ENCODE measurements at regions not wholly inside any gene's neighbourhood (a gene's known extent, or its start where the extent isn't known, plus 50 kb on each side); places are given as distances from the start of the nearest gene placed in this dataset.
"Not testable (repeated sequence)": the region's sequence is repeated elsewhere in the genome, so short reads cannot be mapped to it uniquely, and the experiment has no call there.

DNA sequence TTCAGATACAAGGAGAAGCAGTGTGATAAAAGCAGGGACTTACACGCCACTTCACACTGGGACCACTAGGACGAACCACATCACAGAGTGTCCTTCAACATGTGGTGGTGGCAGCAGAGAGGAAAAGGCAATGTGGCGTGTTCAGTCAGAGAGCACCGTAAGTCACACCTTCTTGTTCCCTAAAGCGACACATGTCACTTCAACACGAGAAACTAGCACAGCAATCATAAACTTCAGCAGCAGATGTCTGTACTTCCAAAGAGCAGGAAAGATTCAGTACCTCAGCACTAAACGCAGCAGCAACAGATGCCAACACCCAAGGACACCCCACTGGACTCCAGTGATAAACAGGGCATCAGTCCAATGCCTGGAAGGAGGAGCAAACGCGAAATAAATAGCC lies 96.7 kb downstream of the AREG start:
- no peak overlapping the region for H3K4me3 ChIP-seq (ENCODE audit: low read length)
- DNase-seq (ENCODE audit: low read depth, low spot score) = no peak

DNA sequence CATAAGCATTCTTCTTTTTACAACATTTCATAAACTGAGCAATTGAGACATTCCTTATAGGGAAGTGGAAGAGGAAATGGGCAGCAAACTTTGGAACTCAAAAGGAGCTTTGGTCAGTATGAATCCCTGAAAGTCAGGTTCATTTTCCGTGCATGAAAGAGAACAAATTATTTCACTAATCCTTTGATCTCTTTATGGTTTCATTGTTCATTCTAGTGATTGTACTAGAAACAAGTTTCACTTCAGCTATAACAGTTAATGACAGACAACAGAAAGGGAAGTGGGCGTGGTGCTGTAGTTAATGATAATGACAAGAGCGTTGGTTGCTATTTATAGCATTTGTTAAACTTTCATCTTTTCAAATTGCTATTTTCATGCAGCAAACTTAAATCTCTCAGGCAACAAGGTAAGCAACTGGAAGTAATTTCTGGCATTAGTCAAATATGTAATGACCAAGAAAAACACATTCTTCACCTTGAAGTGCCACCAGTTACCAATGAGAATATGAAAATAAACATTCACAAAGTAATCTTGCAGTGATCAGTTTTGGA lies 98.4 kb downstream of the AREG start:
- no peak overlapping the region for H3K4me3 ChIP-seq (ENCODE audit: low read length)
- DNase-seq (ENCODE audit: low read depth, low spot score) = peak; percentile 21

DNA sequence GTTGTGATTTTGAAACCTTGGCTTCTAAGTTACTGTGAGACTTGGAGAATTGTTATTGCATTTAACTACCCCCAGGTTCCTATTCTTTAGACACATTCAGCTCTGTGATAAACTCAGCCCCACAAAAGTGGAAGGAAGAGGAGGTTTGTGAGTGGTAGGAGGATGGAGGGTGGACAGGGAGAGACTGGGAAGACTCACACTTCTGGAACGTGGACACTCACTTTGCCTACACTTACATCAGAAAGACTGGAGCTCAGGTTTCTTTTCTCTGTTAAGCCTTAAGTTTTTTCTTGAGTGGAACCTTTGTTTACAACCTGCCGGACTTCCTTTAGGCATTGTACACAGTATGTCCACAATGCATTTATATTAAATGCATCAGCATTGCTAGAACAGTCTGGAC lies 99.0 kb downstream of the AREG start:
- DNase-seq (ENCODE audit: low read depth, low spot score) = no peak
- H3K4me3 ChIP-seq (ENCODE audit: low read length) = no peak overlapping the region

DNA sequence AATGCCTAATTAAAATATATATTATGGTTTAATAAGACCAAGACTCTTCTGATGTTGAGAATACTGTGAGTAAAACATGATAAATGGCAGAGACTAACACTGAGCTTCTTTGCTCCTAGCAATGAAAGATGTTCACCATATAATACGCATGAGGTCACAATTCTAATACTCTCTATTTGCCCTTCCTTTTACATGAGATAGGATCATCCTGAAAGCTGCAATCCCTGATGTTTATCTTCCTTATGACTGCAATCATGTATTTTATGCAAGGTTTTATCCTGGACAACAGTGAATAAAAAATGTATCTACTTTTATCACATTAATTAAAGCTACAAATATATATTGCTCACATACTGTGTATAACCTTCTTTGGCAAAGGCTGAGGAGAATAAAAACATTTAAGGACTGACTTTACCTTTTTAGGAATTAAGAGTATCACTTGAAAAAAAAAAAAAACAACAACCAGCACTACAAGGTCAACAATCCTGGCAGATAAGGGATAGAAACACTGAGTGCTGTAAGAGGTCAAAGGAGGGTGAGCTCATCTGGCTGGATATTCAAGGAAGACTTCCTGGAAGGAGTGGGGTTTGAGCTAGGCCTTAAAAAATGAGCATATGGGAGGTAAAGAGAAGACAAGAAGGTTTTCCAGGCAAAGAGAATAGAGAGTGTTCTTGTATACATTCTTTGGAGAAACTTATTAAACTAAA lies 99.9 kb downstream of the AREG start:
- H3K4me3 ChIP-seq (ENCODE audit: low read length) = no peak overlapping the region
- DNase-seq (ENCODE audit: low read depth, low spot score) = no peak

DNA sequence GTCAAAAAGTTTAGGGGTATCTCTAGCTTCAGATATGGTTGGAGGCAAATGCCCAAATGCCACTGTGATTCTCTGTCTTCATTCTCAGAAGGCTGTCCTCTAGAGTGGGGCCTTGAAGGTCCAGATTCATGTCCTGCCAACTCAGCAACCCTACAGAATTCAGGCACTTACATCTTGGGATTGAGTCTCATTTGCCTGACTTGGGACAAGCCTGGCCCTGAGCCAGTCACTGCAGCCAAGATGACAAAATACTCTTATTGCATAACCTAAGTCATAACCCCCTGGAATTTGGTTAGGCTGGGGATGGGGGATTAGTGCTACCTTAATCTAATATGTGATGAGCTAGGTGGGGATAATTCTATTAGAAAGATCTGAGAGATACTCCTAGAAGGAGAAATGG lies 100.5 kb downstream of the AREG start:
- H3K4me3 ChIP-seq (ENCODE audit: low read length) = no peak overlapping the region
- DNase-seq (ENCODE audit: low read depth, low spot score) = no peak

DNA sequence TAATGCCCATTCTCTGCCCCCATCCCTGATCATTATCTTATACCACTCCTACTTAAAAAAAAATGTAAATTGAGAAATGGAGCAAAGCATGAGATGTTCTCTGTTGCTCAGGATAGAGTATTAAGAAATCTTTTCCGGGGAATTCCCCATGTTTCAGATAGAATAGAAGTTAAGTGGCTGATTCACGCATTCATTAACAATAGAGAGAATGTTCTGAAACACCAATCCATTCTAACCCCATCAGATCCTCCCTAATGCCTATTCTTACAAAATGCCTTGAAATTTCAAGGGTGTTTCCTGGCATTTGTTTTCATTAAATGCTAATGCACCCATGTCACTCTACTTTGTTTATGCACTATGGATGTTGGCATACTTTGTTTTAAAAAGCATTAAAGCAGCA lies 101.1 kb downstream of the AREG start:
- DNase-seq (ENCODE audit: low read depth, low spot score) = no peak

DNA sequence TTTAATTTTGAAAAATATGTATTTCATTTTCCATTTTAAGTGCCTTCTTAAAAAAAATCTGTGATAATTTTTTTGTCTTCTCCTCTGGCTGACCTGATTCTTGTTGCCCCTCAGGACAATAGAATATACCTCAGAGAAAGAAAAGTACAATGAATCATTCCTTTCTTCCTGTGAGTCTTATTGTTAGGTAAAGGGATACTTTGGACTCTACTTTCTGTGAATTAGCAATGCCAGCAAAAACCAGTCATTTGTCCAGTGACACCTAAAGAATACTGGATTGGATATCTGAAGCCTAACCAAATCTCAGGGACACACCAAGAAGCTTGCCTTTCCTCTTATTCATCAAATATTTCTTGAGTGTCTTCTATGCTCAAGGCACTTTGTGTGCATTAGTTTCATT lies 102.1 kb downstream of the AREG start:
- no peak for DNase-seq (ENCODE audit: low read depth, low spot score)
- H3K4me3 ChIP-seq (ENCODE audit: low read length) = no peak overlapping the region

More for the DNA sequence above, 101.1 kb downstream of the AREG start:
- no peak overlapping the region for H3K4me3 ChIP-seq (ENCODE audit: low read length)

DNA sequence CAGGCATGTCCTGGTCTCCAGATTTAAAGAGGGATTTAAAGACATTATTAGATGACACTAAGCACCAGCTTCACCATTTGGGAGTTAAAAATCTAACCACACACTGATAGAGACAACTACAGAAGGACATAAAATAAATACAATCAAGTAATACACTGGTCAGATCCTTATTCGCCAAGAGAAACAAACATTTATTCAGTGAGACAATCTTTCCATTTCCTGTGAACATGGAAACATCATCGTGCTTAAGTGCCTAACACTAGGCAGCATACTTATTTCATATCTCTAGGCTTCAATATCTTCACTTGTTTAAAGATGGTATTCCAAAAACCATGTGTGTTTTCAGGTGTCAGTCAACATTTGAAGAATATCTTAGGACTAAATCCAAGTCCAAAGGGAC lies 103.6 kb downstream of the AREG start:
- H3K4me3 ChIP-seq (ENCODE audit: low read length) = no peak overlapping the region
- no peak for DNase-seq (ENCODE audit: low read depth, low spot score)

DNA sequence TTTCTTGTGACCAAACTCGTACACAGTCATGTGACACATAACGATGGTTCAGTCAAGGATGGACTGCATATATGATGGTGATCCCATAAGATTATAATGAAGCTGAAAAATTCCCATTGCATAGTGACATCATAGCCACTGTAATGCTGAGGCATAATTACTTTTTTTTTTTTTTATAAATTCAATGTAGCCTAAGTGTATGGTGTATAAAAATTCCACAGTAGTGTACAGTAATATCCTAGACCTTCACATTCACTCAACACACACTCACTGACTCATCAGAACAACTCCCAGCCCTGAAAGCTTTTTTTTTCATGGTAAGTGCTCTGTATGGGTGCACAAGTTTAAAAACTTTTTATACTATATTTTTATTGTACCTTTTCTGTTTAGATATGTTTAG lies 105.0 kb downstream of the AREG start:
- H3K4me3 ChIP-seq (ENCODE audit: low read length) = no peak overlapping the region
- no peak for DNase-seq (ENCODE audit: low read depth, low spot score)

DNA sequence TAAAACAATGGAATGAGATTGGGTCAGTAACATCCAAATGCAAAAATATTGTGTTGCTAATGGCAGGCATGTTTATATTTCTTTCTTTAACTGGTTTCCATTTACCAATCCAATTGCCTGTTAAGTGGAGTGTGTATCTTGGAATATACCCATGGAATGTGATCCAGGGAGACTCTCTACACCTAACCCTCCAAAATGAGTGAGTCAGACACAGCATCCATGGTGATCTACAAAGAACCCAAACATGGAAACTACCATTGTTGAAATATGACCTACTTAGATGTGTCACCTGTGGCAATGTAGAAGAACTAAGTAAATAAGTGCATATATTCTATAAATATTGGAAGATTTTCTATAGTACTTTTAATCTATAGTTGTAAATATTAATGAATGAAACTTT lies 110.3 kb downstream of the AREG start:
- no peak overlapping the region for H3K4me3 ChIP-seq (ENCODE audit: low read length)

DNA sequence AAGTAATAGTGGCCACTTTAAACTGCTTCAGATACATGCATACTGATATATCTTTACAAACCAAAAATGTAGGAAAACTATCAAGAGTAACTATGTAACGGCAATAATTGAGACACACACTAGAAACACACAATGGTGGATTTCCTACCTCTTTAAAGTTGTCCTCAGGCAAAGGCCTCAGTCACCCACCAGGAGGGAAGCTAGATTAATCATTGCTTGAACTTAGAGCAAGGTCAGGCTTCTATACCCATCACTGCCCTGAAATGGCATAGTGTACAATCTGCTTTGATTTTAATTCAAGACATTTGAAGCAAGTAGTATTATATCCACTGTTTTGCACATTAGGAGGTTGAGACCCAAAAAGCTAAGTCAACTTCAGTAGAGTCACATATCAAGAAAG lies 110.9 kb downstream of the AREG start:
- DNase-seq (ENCODE audit: low read depth, low spot score) = no peak
- H3K4me3 ChIP-seq (ENCODE audit: low read length) = no peak overlapping the region

More for the DNA sequence above, 110.3 kb downstream of the AREG start:
- no peak for DNase-seq (ENCODE audit: low read depth, low spot score)

DNA sequence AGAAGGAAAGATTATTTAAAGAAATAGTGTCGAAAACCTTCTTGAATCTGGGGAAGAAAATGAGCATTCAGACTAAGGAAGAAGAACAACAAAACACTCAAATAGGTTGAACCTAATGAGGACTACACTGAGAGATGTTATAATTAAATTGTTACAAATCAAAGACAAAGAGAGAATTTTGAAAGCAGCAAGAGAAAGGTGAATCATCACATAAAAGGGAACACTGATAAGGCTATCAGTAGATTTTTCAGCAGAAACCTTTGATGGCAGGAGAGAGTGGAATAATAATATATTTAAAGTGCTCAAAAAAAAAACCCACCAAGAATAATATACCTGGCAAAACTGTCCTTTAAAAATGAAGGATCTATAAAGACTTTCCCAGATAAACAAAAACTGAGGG lies 114.9 kb downstream of the AREG start:
- no peak overlapping the region for H3K4me3 ChIP-seq (ENCODE audit: low read length)
- DNase-seq (ENCODE audit: low read depth, low spot score) = no peak

DNA sequence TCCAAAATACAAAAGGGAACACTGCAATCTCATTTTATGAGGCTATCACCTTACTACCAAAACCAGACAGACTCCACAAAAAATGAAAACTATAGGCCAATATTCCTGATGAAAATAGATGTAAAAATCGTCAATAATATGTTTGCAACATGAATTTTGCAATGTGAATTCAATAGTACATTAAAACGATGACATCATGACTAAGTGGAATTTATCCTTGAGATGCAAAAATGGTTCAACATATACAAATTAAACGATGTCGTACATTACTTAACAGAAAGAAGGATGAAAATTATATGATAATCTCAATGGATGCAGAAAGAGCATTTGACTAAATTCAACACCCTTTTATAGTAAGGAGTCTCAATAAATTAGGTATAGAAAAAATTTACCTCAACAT lies 123.0 kb downstream of the AREG start:
- no peak overlapping the region for H3K4me3 ChIP-seq (ENCODE audit: low read length)
- DNase-seq (ENCODE audit: low read depth, low spot score) = no peak

DNA sequence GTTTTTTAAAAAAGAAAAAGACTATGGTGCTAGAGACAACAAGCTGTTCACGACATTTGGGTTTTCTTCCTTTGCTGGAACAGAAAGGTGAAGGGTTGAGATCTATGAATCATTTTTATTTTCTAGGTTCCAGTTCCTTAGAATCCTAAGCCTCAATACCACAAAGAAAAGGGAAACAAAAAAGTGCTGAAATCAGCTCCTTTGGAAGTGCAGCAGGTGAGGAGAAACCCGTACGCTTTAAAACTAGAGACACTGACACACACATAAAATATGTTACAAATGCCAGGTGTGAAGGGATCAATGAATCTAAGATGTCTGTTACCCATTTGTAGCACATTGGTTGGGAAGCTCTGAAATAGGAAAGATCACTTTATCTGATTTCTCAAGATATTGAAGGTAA lies 125.2 kb downstream of the AREG start:
- H3K4me3 ChIP-seq (ENCODE audit: low read length) = no peak overlapping the region
- DNase-seq (ENCODE audit: low read depth, low spot score) = no peak

DNA sequence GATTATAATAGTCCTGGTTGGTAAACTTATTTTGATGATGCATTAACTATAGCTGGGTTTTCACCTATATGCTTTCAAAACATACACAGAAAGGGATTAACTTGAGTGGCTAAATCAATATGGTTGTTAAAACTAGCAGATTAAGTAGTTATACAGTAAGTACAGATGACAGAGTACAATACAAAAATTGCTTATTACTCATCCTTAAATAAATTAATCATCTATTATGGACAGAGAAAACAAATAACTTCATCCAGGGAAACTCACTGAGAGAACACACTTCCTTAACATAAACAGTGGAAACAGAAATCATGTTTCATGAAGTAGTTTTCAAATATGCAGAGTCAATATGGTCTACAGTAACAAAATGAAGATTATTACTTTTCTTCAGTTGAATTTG lies 133.4 kb downstream of the AREG start:
- DNase-seq (ENCODE audit: low read depth, low spot score) = no peak
- H3K4me3 ChIP-seq (ENCODE audit: low read length) = no peak overlapping the region

DNA sequence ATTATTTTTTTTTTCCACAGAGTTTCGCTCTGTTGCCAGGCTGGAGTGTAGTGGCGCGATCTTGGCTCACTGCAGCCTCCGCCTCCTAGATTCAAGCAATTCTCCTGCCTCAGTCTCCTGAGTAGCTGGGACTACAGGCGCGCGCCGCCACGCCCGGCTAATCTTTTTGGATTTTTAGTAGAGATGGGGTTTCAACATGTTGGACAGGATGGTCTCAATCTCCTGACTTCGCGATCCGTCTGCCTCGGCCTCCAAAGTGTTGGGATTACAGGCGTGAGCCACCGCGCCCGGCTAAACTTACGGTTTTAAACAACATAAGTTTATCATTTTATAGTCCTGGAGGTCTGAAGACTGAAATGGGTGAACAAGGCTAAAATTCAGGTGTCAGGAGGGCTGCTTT lies 133.9 kb downstream of the AREG start:
- not testable (repeated sequence) for DNase-seq (ENCODE audit: low read depth, low spot score); H3K4me3 ChIP-seq (ENCODE audit: low read length)

DNA sequence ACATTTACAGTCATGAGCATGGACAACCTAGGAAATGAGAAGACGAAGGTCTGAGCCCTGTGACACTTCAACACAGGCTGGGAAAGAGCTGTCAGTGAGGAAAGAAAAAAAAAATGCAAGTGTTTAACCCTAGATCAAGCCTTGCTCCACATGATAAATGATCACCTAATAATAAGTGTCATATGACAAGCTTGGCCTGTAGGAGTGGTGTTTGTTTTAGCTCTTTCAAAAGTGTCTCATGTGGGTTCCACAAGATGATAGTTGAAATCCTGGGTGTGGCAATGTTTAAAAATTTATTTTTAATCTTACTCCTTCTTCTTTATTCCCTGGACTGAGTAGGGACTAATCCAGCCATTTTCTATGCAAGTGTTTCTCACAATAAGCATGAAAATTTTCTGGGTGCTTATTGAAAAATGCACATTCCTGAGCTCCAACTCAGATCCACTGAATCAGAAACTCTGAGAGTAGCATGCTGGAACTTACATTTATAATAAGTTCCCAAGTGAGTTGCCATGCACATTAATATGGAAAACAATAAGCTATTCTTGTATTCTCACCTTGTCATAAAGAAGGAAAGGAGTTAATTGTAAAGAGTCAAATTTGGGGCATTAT lies 138.3 kb downstream of the AREG start:
- no peak for DNase-seq (ENCODE audit: low read depth, low spot score)
- no peak overlapping the region for H3K4me3 ChIP-seq (ENCODE audit: low read length)

DNA sequence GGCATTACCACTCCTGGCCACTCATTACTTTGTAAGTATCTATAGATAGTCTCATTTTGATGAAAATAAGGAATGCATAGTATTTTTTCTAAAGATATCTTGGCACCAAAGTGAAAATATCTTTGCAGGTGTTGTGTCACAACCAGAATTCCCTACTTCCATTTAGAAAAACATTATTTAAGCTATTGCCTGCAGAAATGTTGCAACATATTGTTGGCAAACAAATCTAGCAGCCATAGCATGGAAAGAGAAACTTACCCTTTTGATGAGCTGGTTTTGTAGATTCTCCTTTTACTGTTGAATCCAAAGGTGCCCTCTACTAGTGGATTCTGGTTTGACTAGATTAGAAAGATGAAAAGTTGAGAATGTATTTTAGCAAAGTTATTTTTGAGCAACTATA lies 138.8 kb downstream of the AREG start:
- no peak overlapping the region for H3K4me3 ChIP-seq (ENCODE audit: low read length)
- no peak for DNase-seq (ENCODE audit: low read depth, low spot score)

DNA sequence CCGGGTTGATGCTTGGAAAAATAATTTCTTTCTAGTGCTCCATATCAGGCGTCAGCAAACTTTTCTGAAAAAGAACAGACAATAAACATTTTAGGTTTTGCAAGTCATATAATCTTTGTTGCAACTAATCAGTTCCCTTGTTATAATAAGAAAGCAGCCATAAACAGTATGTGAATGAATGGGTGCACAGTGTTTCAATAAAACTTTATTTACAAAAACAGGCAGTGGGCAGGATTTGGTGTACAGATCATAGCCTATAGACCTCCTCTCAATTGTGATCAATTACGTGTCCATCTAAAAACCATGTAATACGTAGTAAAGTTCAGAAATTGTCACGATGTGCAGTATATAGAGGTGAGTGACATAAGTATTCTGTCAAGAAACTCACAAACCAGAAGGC lies 143.4 kb downstream of the AREG start:
- no peak overlapping the region for H3K4me3 ChIP-seq (ENCODE audit: low read length)
- DNase-seq (ENCODE audit: low read depth, low spot score) = no peak

DNA sequence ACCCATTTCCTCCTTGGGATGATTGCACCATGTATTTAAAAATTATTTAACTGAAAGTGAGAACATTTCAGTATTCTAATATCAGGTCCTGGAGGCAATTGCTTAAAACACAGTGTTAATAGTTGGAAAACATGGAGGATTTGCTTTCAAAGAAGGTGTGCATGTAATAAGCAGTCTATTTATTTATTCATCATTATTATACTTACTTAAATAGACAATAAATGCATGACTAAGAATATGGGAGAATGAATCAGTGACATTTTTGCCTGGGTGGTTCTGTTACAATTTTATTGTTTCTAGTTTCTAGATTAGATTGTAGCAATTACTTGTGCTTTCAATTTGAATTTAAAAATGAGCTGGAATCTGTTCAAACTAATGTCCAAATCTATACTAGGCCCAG lies 145.5 kb downstream of the AREG start:
- no peak overlapping the region for H3K4me3 ChIP-seq (ENCODE audit: low read length)
- DNase-seq (ENCODE audit: low read depth, low spot score) = no peak

Data from Jurkat, Clone E6-1 (cell line).